WTC11 (cell line): ENCODE measurements at regions not wholly inside any gene's neighbourhood (a gene's known extent, or its start where the extent isn't known, plus 50 kb on each side); places are given as distances from the start of the nearest gene placed in this dataset.

Source experiments
- FOXJ3 ChIP-seq: sonication (generic); formaldehyde crosslinking; IDR thresholded peaks from 2 replicates; pipeline ENCODE4 v1.9.0; 2021; ENCODE audit warnings: missing genetic modification reagents, mild to moderate bottlenecking, borderline replicate concordance
- TCF7 ChIP-seq: sonication (generic); formaldehyde crosslinking; IDR thresholded peaks from 2 replicates; pipeline ENCODE4 v1.8.0; 2022; ENCODE audit warnings: mild to moderate bottlenecking, low read depth, missing genetic modification reagents, moderate library complexity
- ZNF423 ChIP-seq: fragments of 250-450 bp; sonication (Bioruptor Pico); IDR thresholded peaks from 2 replicates; pipeline ENCODE4 v2.1.2; 2022; ENCODE audit warnings: mild to moderate bottlenecking, moderate library complexity
- TF ChIP-seq, protein P1 (sequence below): fragments of 200-600 bp; IDR thresholded peaks from 2 replicates; pipeline ENCODE4 v1.8.0; 2022; ENCODE audit warnings: antibody characterized with exemption
- TF ChIP-seq, protein P2 (sequence below): sonication (generic); formaldehyde crosslinking; IDR thresholded peaks from 2 replicates; pipeline ENCODE4 v1.8.0; 2022; ENCODE audit warnings: missing genetic modification reagents
- TF ChIP-seq, protein P3 (sequence below): fragments of 250-450 bp; sonication (Bioruptor Pico); IDR thresholded peaks from 2 replicates; pipeline ENCODE4 v2.1.2; 2022; ENCODE audit warnings: mild to moderate bottlenecking, moderate library complexity
- TF ChIP-seq, protein P4 (sequence below): fragments of 250-450 bp; sonication (Bioruptor Pico); IDR thresholded peaks from 2 replicates; pipeline ENCODE4 v1.8.0; 2021; ENCODE audit warnings: mild to moderate bottlenecking
- TF ChIP-seq, protein P5 (sequence below): sonication (generic); formaldehyde crosslinking; IDR thresholded peaks from 2 replicates; pipeline ENCODE4 v1.8.1; 2023; ENCODE audit warnings: mild to moderate bottlenecking, moderate library complexity, missing genetic modification reagents
- TF ChIP-seq, protein P6 (sequence below): sonication (generic); formaldehyde crosslinking; IDR thresholded peaks from 2 replicates; pipeline ENCODE4 v1.8.0; 2022; ENCODE audit warnings: mild to moderate bottlenecking, missing genetic modification reagents

DNA sequence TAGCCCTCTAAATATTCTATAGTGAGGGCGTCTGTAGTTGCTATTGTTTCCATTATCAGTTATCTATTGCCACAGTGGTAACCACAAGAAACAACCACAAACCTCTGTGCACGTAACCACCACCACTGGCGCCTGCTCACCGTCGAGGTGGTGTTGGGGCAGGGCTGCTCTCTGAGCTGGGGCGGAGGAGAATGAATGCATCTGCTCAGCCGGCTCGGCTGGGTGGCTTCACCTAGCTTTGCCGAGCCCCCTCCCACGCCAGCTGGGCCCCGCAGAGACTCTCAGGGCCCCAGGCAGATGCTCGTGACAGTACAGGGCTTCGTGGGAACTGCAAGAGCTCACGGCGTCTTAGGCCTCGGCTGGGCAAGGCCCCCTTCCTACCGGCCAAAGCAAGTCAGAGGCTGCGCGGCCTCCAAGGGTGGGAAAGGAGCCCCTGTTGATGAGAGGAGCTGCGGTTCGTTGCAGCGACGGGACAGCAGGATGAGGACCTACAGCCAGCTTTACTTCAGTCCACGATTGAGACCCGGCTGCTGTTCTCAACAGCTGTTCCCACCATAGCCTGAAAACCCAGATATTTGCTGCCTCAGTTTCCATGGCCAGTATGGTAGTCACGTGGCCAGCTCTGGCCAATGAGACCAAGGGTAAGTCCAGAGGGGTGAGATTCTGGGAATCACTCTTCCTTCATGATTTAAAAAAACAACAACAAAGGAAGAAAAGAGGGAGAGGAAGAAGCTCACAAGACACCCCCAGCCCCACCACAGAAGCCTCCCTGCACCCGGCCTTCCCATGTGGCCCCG, 120.2 kb upstream of the AFDN start:
- TF ChIP-seq, protein P1, sequence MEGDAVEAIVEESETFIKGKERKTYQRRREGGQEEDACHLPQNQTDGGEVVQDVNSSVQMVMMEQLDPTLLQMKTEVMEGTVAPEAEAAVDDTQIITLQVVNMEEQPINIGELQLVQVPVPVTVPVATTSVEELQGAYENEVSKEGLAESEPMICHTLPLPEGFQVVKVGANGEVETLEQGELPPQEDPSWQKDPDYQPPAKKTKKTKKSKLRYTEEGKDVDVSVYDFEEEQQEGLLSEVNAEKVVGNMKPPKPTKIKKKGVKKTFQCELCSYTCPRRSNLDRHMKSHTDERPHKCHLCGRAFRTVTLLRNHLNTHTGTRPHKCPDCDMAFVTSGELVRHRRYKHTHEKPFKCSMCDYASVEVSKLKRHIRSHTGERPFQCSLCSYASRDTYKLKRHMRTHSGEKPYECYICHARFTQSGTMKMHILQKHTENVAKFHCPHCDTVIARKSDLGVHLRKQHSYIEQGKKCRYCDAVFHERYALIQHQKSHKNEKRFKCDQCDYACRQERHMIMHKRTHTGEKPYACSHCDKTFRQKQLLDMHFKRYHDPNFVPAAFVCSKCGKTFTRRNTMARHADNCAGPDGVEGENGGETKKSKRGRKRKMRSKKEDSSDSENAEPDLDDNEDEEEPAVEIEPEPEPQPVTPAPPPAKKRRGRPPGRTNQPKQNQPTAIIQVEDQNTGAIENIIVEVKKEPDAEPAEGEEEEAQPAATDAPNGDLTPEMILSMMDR = no peak
- TF ChIP-seq, protein P2, sequence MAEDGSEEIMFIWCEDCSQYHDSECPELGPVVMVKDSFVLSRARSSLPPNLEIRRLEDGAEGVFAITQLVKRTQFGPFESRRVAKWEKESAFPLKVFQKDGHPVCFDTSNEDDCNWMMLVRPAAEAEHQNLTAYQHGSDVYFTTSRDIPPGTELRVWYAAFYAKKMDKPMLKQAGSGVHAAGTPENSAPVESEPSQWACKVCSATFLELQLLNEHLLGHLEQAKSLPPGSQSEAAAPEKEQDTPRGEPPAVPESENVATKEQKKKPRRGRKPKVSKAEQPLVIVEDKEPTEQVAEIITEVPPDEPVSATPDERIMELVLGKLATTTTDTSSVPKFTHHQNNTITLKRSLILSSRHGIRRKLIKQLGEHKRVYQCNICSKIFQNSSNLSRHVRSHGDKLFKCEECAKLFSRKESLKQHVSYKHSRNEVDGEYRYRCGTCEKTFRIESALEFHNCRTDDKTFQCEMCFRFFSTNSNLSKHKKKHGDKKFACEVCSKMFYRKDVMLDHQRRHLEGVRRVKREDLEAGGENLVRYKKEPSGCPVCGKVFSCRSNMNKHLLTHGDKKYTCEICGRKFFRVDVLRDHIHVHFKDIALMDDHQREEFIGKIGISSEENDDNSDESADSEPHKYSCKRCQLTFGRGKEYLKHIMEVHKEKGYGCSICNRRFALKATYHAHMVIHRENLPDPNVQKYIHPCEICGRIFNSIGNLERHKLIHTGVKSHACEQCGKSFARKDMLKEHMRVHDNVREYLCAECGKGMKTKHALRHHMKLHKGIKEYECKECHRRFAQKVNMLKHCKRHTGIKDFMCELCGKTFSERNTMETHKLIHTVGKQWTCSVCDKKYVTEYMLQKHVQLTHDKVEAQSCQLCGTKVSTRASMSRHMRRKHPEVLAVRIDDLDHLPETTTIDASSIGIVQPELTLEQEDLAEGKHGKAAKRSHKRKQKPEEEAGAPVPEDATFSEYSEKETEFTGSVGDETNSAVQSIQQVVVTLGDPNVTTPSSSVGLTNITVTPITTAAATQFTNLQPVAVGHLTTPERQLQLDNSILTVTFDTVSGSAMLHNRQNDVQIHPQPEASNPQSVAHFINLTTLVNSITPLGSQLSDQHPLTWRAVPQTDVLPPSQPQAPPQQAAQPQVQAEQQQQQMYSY = no peak
- TF ChIP-seq, protein P3, sequence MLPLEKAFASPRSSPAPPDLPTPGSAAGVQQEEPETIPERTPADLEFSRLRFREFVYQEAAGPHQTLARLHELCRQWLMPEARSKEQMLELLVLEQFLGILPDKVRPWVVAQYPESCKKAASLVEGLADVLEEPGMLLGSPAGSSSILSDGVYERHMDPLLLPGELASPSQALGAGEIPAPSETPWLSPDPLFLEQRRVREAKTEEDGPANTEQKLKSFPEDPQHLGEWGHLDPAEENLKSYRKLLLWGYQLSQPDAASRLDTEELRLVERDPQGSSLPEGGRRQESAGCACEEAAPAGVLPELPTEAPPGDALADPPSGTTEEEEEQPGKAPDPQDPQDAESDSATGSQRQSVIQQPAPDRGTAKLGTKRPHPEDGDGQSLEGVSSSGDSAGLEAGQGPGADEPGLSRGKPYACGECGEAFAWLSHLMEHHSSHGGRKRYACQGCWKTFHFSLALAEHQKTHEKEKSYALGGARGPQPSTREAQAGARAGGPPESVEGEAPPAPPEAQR (CRISPR knock-in tag) = no peak
- no peak for TF ChIP-seq TCF7
- TF ChIP-seq, protein P4, sequence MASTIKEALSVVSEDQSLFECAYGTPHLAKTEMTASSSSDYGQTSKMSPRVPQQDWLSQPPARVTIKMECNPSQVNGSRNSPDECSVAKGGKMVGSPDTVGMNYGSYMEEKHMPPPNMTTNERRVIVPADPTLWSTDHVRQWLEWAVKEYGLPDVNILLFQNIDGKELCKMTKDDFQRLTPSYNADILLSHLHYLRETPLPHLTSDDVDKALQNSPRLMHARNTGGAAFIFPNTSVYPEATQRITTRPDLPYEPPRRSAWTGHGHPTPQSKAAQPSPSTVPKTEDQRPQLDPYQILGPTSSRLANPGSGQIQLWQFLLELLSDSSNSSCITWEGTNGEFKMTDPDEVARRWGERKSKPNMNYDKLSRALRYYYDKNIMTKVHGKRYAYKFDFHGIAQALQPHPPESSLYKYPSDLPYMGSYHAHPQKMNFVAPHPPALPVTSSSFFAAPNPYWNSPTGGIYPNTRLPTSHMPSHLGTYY (CRISPR knock-in tag) = no peak
- no peak for TF ChIP-seq ZNF423
- TF ChIP-seq, protein P5, sequence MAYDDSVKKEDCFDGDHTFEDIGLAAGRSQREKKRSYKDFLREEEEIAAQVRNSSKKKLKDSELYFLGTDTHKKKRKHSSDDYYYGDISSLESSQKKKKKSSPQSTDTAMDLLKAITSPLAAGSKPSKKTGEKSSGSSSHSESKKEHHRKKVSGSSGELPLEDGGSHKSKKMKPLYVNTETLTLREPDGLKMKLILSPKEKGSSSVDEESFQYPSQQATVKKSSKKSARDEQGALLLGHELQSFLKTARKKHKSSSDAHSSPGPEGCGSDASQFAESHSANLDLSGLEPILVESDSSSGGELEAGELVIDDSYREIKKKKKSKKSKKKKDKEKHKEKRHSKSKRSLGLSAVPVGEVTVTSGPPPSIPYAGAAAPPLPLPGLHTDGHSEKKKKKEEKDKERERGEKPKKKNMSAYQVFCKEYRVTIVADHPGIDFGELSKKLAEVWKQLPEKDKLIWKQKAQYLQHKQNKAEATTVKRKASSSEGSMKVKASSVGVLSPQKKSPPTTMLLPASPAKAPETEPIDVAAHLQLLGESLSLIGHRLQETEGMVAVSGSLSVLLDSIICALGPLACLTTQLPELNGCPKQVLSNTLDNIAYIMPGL (CRISPR knock-in tag) = no peak
- TF ChIP-seq FOXJ3 = no peak
- TF ChIP-seq, protein P6, sequence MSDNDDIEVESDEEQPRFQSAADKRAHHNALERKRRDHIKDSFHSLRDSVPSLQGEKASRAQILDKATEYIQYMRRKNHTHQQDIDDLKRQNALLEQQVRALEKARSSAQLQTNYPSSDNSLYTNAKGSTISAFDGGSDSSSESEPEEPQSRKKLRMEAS (CRISPR knock-in tag) = no peak
